ELF-1 (cell line): ENCODE measurements at regions not wholly inside any gene's neighbourhood (a gene's known extent, or its start where the extent isn't known, plus 50 kb on each side); places are given as distances from the start of the nearest gene placed in this dataset.

Experiments
- DNase-seq: peaks from one replicate; pipeline ENCODE4 v3.0.0-alpha.2; 2016; ENCODE audit warnings: low read depth, low spot score

GRCh38 chr1:71345491-71345890, 264.7 kb upstream of the ZRANB2 start:
- DNase-seq: no peak

- DNase-seq: no peak
Observed at GRCh38 chr1:71343686-71344416, 263.0 kb upstream of the ZRANB2 start.

GRCh38 chr1:71339238-71339637, 258.4 kb upstream of the ZRANB2 start:
- no peak for DNase-seq

- no peak for DNase-seq
Observed at GRCh38 chr1:71330991-71331390, 250.2 kb upstream of the ZRANB2 start.

- DNase-seq: no peak
Observed at GRCh38 chr1:71324671-71325267, 243.9 kb upstream of the ZRANB2 start.

- no peak for DNase-seq
Observed at GRCh38 chr1:71312545-71312944, 231.7 kb upstream of the ZRANB2 start.

- DNase-seq: no peak
Observed at GRCh38 chr1:71311376-71311775, 230.5 kb upstream of the ZRANB2 start.

- peak; percentile 8 for DNase-seq
Observed at GRCh38 chr1:71307451-71307850, 226.6 kb upstream of the ZRANB2 start.

- no peak for DNase-seq
Observed at GRCh38 chr1:71304125-71304524, 223.3 kb upstream of the ZRANB2 start.

- DNase-seq: no peak
Observed at GRCh38 chr1:71303617-71304041, 222.8 kb upstream of the ZRANB2 start.

GRCh38 chr1:71298633-71299032, 217.8 kb upstream of the ZRANB2 start:
- no peak for DNase-seq

GRCh38 chr1:71296551-71297134, 215.8 kb upstream of the ZRANB2 start:
- DNase-seq: no peak

- DNase-seq: peak; percentile 10
Observed at GRCh38 chr1:71295350-71295749, 214.5 kb upstream of the ZRANB2 start.

GRCh38 chr1:71294178-71294577, 213.3 kb upstream of the ZRANB2 start:
- DNase-seq: no peak

GRCh38 chr1:71292203-71292602, 211.4 kb upstream of the ZRANB2 start:
- DNase-seq: no peak

GRCh38 chr1:71290506-71291237, 209.8 kb upstream of the ZRANB2 start:
- DNase-seq: peak; percentile 8

GRCh38 chr1:71285529-71285928, 204.7 kb upstream of the ZRANB2 start:
- no peak for DNase-seq

- no peak for DNase-seq
Observed at GRCh38 chr1:71276466-71276865, 195.6 kb upstream of the ZRANB2 start.

- no peak for DNase-seq
Observed at GRCh38 chr1:71273334-71273733, 192.5 kb upstream of the ZRANB2 start.

GRCh38 chr1:71270394-71270915, 189.6 kb upstream of the ZRANB2 start:
- no peak for DNase-seq

GRCh38 chr1:71269818-71270217, 189.0 kb upstream of the ZRANB2 start:
- no peak for DNase-seq

- no peak for DNase-seq
Observed at GRCh38 chr1:71269179-71269578, 188.3 kb upstream of the ZRANB2 start.
